Mesenchymal stem cell (in vitro differentiated cells and primary cell): ENCODE measurements at regions not wholly inside any gene's neighbourhood (a gene's known extent, or its start where the extent isn't known, plus 50 kb on each side); places are given as distances from the start of the nearest gene placed in this dataset.

Experiments
- DNase-seq: peaks from one replicate; pipeline ENCODE4 v3.0.0-alpha.2; 2013
- H2AFZ ChIP-seq: one replicate; pipeline ENCODE4 v1.6.1; 2013; ENCODE audit warnings: low read depth, mild to moderate bottlenecking, control low read depth, inconsistent platforms, low read length, moderate library complexity
- H2AK5ac ChIP-seq: 2 replicates; pipeline ENCODE4 v1.6.1; 2013; ENCODE audit warnings: low read length, moderate library complexity, mild to moderate bottlenecking, inconsistent platforms; ENCODE audit not compliant: severe bottlenecking
- H2BK120ac ChIP-seq: one replicate; pipeline ENCODE4 v1.6.1; 2013; ENCODE audit warnings: low read depth, mild to moderate bottlenecking, inconsistent platforms, low read length, moderate library complexity
- H2BK12ac ChIP-seq, 2 experiments: one replicate each; pipeline ENCODE4 v1.6.1; 2013; ENCODE audit warnings: inconsistent platforms in 2 of 2, low read length in 2 of 2, mild to moderate bottlenecking in 2 of 2, moderate library complexity in 2 of 2, control low read depth in 1 of 2
- H2BK15ac ChIP-seq: one replicate; pipeline ENCODE4 v1.6.1; 2013; ENCODE audit warnings: mild to moderate bottlenecking, low read depth, inconsistent platforms; ENCODE audit not compliant: poor library complexity, severe bottlenecking
- H2BK5ac ChIP-seq: 2 replicates; pipeline ENCODE4 v1.6.1; 2013; ENCODE audit warnings: low read depth, mild to moderate bottlenecking, low read length, control low read depth, inconsistent platforms; ENCODE audit not compliant: poor library complexity, severe bottlenecking
- H3K14ac ChIP-seq, 2 experiments: one replicate each; pipeline ENCODE4 v1.6.1; 2013; ENCODE audit warnings: inconsistent platforms in 2 of 2, low read length in 2 of 2, control low read depth in 1 of 2, mild to moderate bottlenecking in 1 of 2, moderate library complexity in 1 of 2
- H3K18ac ChIP-seq, 2 experiments: one replicate each; pipeline ENCODE4 v1.6.1; 2013; ENCODE audit warnings: inconsistent platforms in 2 of 2, low read length in 2 of 2, control low read depth in 1 of 2, low read depth in 1 of 2, mild to moderate bottlenecking in 1 of 2
- H3K23ac ChIP-seq, 2 experiments: one replicate each; pipeline ENCODE4 v1.6.1; 2013; ENCODE audit warnings: inconsistent platforms in 2 of 2, low read length in 2 of 2, mild to moderate bottlenecking in 2 of 2, moderate library complexity in 2 of 2, control low read depth in 1 of 2
- H3K27ac ChIP-seq: 2 replicates; pipeline ENCODE4 v1.5.1; 2013; ENCODE audit warnings: mild to moderate bottlenecking, moderate library complexity, low read length, control low read depth, inconsistent platforms; ENCODE audit not compliant: poor library complexity, severe bottlenecking
- H3K27me3 ChIP-seq, 2 experiments: 2 replicates each; pipeline versions ENCODE4 v1.6.1 to v1.7.0; 2013; ENCODE audit warnings: low read length in 2 of 2, mild to moderate bottlenecking in 2 of 2, moderate library complexity in 2 of 2, control low read depth in 1 of 2, inconsistent platforms in 1 of 2; ENCODE audit not compliant: control insufficient read depth in 1 of 2, insufficient read depth in 1 of 2
- H3K36me3 ChIP-seq, 2 experiments: 2 replicates each; pipeline versions ENCODE4 v1.6.1 to v1.7.0; 2013; ENCODE audit warnings: low read length in 2 of 2, control low read depth in 1 of 2, inconsistent platforms in 1 of 2, low read depth in 1 of 2, mild to moderate bottlenecking in 1 of 2; ENCODE audit not compliant: insufficient read depth in 2 of 2, control insufficient read depth in 1 of 2
- H3K4ac ChIP-seq, 2 experiments: one replicate each; pipeline ENCODE4 v1.6.1; 2013; ENCODE audit warnings: inconsistent platforms in 2 of 2, low read length in 2 of 2, mild to moderate bottlenecking in 2 of 2, moderate library complexity in 2 of 2, control low read depth in 1 of 2, low read depth in 1 of 2
- H3K4me1 ChIP-seq: 2 replicates; pipeline ENCODE4 v1.6.1; 2013; ENCODE audit warnings: low read depth, low read length, control low read depth; ENCODE audit not compliant: control insufficient read depth, insufficient read depth
- H3K4me2 ChIP-seq: 2 replicates; pipeline ENCODE4 v1.6.1; 2013; ENCODE audit warnings: low read length, mild to moderate bottlenecking, inconsistent platforms; ENCODE audit not compliant: poor library complexity, severe bottlenecking
- H3K4me3 ChIP-seq, 2 experiments: 2 replicates each; pipeline versions ENCODE4 v1.5.1 to v1.7.0; 2013; ENCODE audit warnings: low read length in 2 of 2, mild to moderate bottlenecking in 2 of 2, control low read depth in 1 of 2, low read depth in 1 of 2; ENCODE audit not compliant: insufficient read depth in 1 of 2
- H3K79me1 ChIP-seq: replicated peaks from 2 replicates; pipeline ENCODE4 v1.6.1; 2013; ENCODE audit warnings: mild to moderate bottlenecking, control low read depth, low read length, inconsistent platforms; ENCODE audit not compliant: poor library complexity, severe bottlenecking
- H3K9ac ChIP-seq: 2 replicates; pipeline ENCODE4 v1.7.0; 2013; ENCODE audit warnings: mild to moderate bottlenecking, low read length, moderate library complexity
- H3K9me3 ChIP-seq: 2 replicates; pipeline ENCODE4 v1.7.0; 2013; ENCODE audit warnings: mild to moderate bottlenecking, low read length; ENCODE audit not compliant: control insufficient read depth
- H4K8ac ChIP-seq: one replicate; pipeline ENCODE4 v1.6.1; 2013; ENCODE audit warnings: inconsistent platforms, mild to moderate bottlenecking, low read length, moderate library complexity
- H4K91ac ChIP-seq: one replicate; pipeline ENCODE4 v1.6.1; 2013; ENCODE audit warnings: mild to moderate bottlenecking, low read length, inconsistent platforms
- WGBS: methylation state at CpG from one replicate; pipeline ENCODE4 v1.1.7; 2013; ENCODE audit warnings: mixed read lengths; 5-methylcytosine and 5-hydroxymethylcytosine counted together

- Histone ChIP-seq H2BK15ac (no peak overlapping the region), H3K14ac (no peak overlapping the region), H3K36me3 (no peaks in the 10 kb centered on the region), H3K27me3 (peaks cover 0 to 4% of the 10 kb centered on the region in 2 experiments), H3K18ac (no peak overlapping the region), H3K4me1 (peaks cover 2% of the 10 kb centered on the region), H3K4ac (no peak overlapping the region), H3K9ac (no peak overlapping the region), H3K23ac (no peak overlapping the region), H2BK5ac (no peak overlapping the region), H2AK5ac (no peak overlapping the region), H2BK120ac (no peak overlapping the region), H3K79me1 (no peaks in the 10 kb centered on the region), H3K4me3 (no peak overlapping the region), H2BK12ac (no peak overlapping the region), H3K9me3 (no peaks in the 10 kb centered on the region), H4K8ac (no peak overlapping the region), H3K4me2 (no peak overlapping the region), H2AFZ (no peak overlapping the region), H3K27ac (no peak overlapping the region), H4K91ac (no peak overlapping the region)
- 93% methylated on average over 10 of the region's 10 CpGs for WGBS
- DNase-seq: no peak
These were observed 160.2 kb downstream of the MRPL14 start for GRCh38 chr6:43966853-43967718.

- no peak overlapping the region for H3K18ac ChIP-seq
- no peak overlapping the region for H3K4ac ChIP-seq
- no peaks in the 10 kb centered on the region for H3K36me3 ChIP-seq
- peaks cover 2% of the 10 kb centered on the region for H3K4me1 ChIP-seq
- H3K9me3 ChIP-seq: no peaks in the 10 kb centered on the region
- no peak for DNase-seq
- H3K27ac ChIP-seq: no peak overlapping the region
- peak overlapping the region in 1 of 2 experiments; percentile 3 for H2BK12ac ChIP-seq
- no peak overlapping the region for H2BK120ac ChIP-seq
- H2AK5ac ChIP-seq: no peak overlapping the region
- no peaks in the 10 kb centered on the region for H3K79me1 ChIP-seq
- H2BK15ac ChIP-seq: no peak overlapping the region
- H3K9ac ChIP-seq: no peak overlapping the region
- no peak overlapping the region for H2AFZ ChIP-seq
- H3K14ac ChIP-seq: no peak overlapping the region
- H4K8ac ChIP-seq: no peak overlapping the region
- no peak overlapping the region for H3K4me2 ChIP-seq
- H3K4me3 ChIP-seq: no peak overlapping the region
- no peak overlapping the region for H3K23ac ChIP-seq
- H2BK5ac ChIP-seq: no peak overlapping the region
- H3K27me3 ChIP-seq: peaks cover 0 to 4% of the 10 kb centered on the region in 2 experiments
- H4K91ac ChIP-seq: no peak overlapping the region
These were observed 160.9 kb downstream of the MRPL14 start for GRCh38 chr6:43966374-43966658.

- Histone ChIP-seq H3K4me3 (no peak overlapping the region), H3K4ac (no peak overlapping the region), H3K27me3 (peaks cover 0 to 4% of the 10 kb centered on the region in 2 experiments), H3K9me3 (no peaks in the 10 kb centered on the region), H3K14ac (no peak overlapping the region), H3K4me1 (peaks cover 2% of the 10 kb centered on the region), H3K18ac (no peak overlapping the region), H3K4me2 (no peak overlapping the region), H2BK120ac (no peak overlapping the region), H4K8ac (no peak overlapping the region), H2BK12ac (peak overlapping the region in 1 of 2 experiments; percentile 3), H2BK5ac (no peak overlapping the region), H2AK5ac (no peak overlapping the region), H3K9ac (no peak overlapping the region), H2AFZ (no peak overlapping the region), H2BK15ac (no peak overlapping the region), H3K23ac (no peak overlapping the region), H3K79me1 (no peaks in the 10 kb centered on the region), H4K91ac (no peak overlapping the region), H3K27ac (no peak overlapping the region), H3K36me3 (no peaks in the 10 kb centered on the region)
- DNase-seq: no peak
- 100% methylated on average over 3 of the region's 3 CpGs for WGBS
These were observed 161.5 kb downstream of the MRPL14 start for GRCh38 chr6:43965628-43966373.
